HG03460 (cell line): ENCODE measurements at regions not wholly inside any gene's neighbourhood (a gene's known extent, or its start where the extent isn't known, plus 50 kb on each side); places are given as distances from the start of the nearest gene placed in this dataset.
"Not testable (repeated sequence)": the region's sequence is repeated elsewhere in the genome, so short reads cannot be mapped to it uniquely, and the experiment has no call there.

ENCODE experiments used
- ATAC-seq: cut with Tn5 transposase; IDR thresholded peaks from one replicate; pipeline ENCODE4 v1.9.1; 2021; ENCODE audit not compliant: unreplicated experiment

GRCh38 chr1:89436856-89437255 lies 73.0 kb downstream of the GBP6 start:
- no peak for ATAC-seq

GRCh38 chr1:89438301-89438700 lies 74.4 kb downstream of the GBP6 start:
- not testable (repeated sequence) for ATAC-seq

- ATAC-seq = no peak
Measured at GRCh38 chr1:89440911-89441310, 77.1 kb downstream of the GBP6 start.

- ATAC-seq = no peak
Measured at GRCh38 chr1:89444791-89445190, 79.8 kb upstream of the LRRC8B start.

GRCh38 chr1:89451011-89451410 lies 73.6 kb upstream of the LRRC8B start:
- no peak for ATAC-seq

- no peak for ATAC-seq
Measured at GRCh38 chr1:89453123-89453972, 71.3 kb upstream of the LRRC8B start.

- no peak for ATAC-seq
Measured at GRCh38 chr1:89454845-89455521, 69.6 kb upstream of the LRRC8B start.

- no peak for ATAC-seq
Measured at GRCh38 chr1:89457046-89457445, 67.6 kb upstream of the LRRC8B start.

GRCh38 chr1:89459081-89459480 lies 65.5 kb upstream of the LRRC8B start:
- ATAC-seq = no peak

GRCh38 chr1:89460325-89460724 lies 64.3 kb upstream of the LRRC8B start:
- ATAC-seq = no peak

GRCh38 chr1:89462250-89462649 lies 62.4 kb upstream of the LRRC8B start:
- ATAC-seq = no peak

- ATAC-seq = no peak
Measured at GRCh38 chr1:89464008-89464407, 60.6 kb upstream of the LRRC8B start.

GRCh38 chr1:89465201-89465600 lies 59.4 kb upstream of the LRRC8B start:
- ATAC-seq = peak; percentile 75

GRCh38 chr1:89466307-89466930 lies 58.2 kb upstream of the LRRC8B start:
- no peak for ATAC-seq

- no peak for ATAC-seq
Measured at GRCh38 chr1:89472253-89472652, 52.4 kb upstream of the LRRC8B start.

GRCh38 chr1:89472886-89473417 lies 51.7 kb upstream of the LRRC8B start:
- ATAC-seq = no peak
